Effector CD8-positive, alpha-beta T cell (primary cell): ENCODE measurements at regions not wholly inside any gene's neighbourhood (a gene's known extent, or its start where the extent isn't known, plus 50 kb on each side); places are given as distances from the start of the nearest gene placed in this dataset.
"Not testable (repeated sequence)": the region's sequence is repeated elsewhere in the genome, so short reads cannot be mapped to it uniquely, and the experiment has no call there.

Source experiments
- DNase-seq: peaks from one replicate; lab custom pipeline; 2025; lab: John Stamatoyannopoulos, UW

- DNase-seq = not testable (repeated sequence)
These were observed 518.5 kb downstream of the MATN1 start for GRCh38 chr1:30204916-30205315.

- no peak for DNase-seq
These were observed 522.4 kb downstream of the MATN1 start for GRCh38 chr1:30201015-30201414.

- DNase-seq = no peak
These were observed 523.2 kb downstream of the MATN1 start for GRCh38 chr1:30200161-30200560.

- DNase-seq = no peak
These were observed 523.8 kb downstream of the MATN1 start for GRCh38 chr1:30199563-30199962.

GRCh38 chr1:30198795-30199403 lies 524.5 kb downstream of the MATN1 start:
- no peak for DNase-seq

- DNase-seq = no peak
These were observed 525.0 kb downstream of the MATN1 start for GRCh38 chr1:30198451-30198760.

GRCh38 chr1:30197639-30198450 lies 525.5 kb downstream of the MATN1 start:
- no peak for DNase-seq

- DNase-seq = no peak
These were observed 526.3 kb downstream of the MATN1 start for GRCh38 chr1:30196872-30197638.

GRCh38 chr1:30196457-30196856 lies 526.9 kb downstream of the MATN1 start:
- DNase-seq = no peak

GRCh38 chr1:30195424-30196134 lies 527.8 kb downstream of the MATN1 start:
- no peak for DNase-seq

GRCh38 chr1:30194741-30195423 lies 528.5 kb downstream of the MATN1 start:
- no peak for DNase-seq

- DNase-seq = no peak
These were observed 529.3 kb downstream of the MATN1 start for GRCh38 chr1:30194046-30194619.

GRCh38 chr1:30192969-30193630 lies 530.3 kb downstream of the MATN1 start:
- DNase-seq = no peak

- no peak for DNase-seq
These were observed 532.2 kb downstream of the MATN1 start for GRCh38 chr1:30191154-30191702.

GRCh38 chr1:30190511-30191153 lies 532.8 kb downstream of the MATN1 start:
- DNase-seq = no peak

GRCh38 chr1:30189818-30190500 lies 533.4 kb downstream of the MATN1 start:
- DNase-seq = no peak

- DNase-seq = no peak
These were observed 534.4 kb downstream of the MATN1 start for GRCh38 chr1:30188999-30189398.

- DNase-seq = no peak
These were observed 535.1 kb downstream of the MATN1 start for GRCh38 chr1:30188329-30188728.

- DNase-seq = no peak
These were observed 535.9 kb downstream of the MATN1 start for GRCh38 chr1:30187413-30188023.
